ENCODE measurements at regions not wholly inside any gene's neighbourhood (a gene's known extent, or its start where the extent isn't known, plus 50 kb on each side); places are given as distances from the start of the nearest gene placed in this dataset.

- TF ChIP-seq CTCF (conservative IDR thresholded peaks at IDR 0.05 in 1 of 2, IDR thresholded peaks at IDR 0.05 in 1 of 2; ENCODE audit: extremely low read depth in 1 of 2, insufficient read depth in 1 of 2, low read depth in 1 of 2, low read length in 2 of 2): no peak
- TF ChIP-seq EZH2 (IDR thresholded peaks at IDR 0.05; ENCODE audit: borderline replicate concordance, low read length): no peak
These were observed 2295.0 kb upstream of the ACO1 start for GRCh38 chr9:30089428-30089827.

All from mammary epithelial cell (primary cell).